Liver (tissue), 8 donors: ENCODE measurements at regions not wholly inside any gene's neighbourhood (a gene's known extent, or its start where the extent isn't known, plus 50 kb on each side); places are given as distances from the start of the nearest gene placed in this dataset.

Experiments used
- DNase-seq: peaks from one replicate; pipeline ENCODE4 v3.0.0-alpha.2; 2017; ENCODE audit warnings: low spot score
- H3K27ac ChIP-seq, 2 donors: one replicate each; pipeline ENCODE4 v1.7.0; 2013; ENCODE audit warnings: inconsistent platforms in 2 of 2, low read length in 2 of 2, control low read depth in 1 of 2, low read depth in 1 of 2, mild to moderate bottlenecking in 1 of 2
- H3K27me3 ChIP-seq, 4 donors: one replicate each; pipeline versions ENCODE4 v1.6.1 to v1.7.0; 2013; ENCODE audit warnings: low read length in 3 of 4, inconsistent platforms in 1 of 4, mild to moderate bottlenecking in 1 of 4, moderate library complexity in 1 of 4; ENCODE audit not compliant: control insufficient read depth in 4 of 4, insufficient read depth in 4 of 4
- H3K36me3 ChIP-seq, 4 donors: one replicate each; pipeline versions ENCODE4 v1.6.1 to v1.7.0; 2013; ENCODE audit warnings: low read length in 3 of 4, mild to moderate bottlenecking in 3 of 4, low read depth in 1 of 4, moderate library complexity in 1 of 4; ENCODE audit not compliant: control insufficient read depth in 4 of 4, insufficient read depth in 3 of 4
- H3K4me1 ChIP-seq, 4 donors: one replicate each; pipeline versions ENCODE4 v1.6.1 to v1.7.0; 2013; ENCODE audit warnings: low read length in 3 of 4, mild to moderate bottlenecking in 3 of 4, moderate library complexity in 1 of 4; ENCODE audit not compliant: control insufficient read depth in 4 of 4, insufficient read depth in 4 of 4
- H3K4me3 ChIP-seq, 3 donors: one replicate each; pipeline versions ENCODE4 v1.6.1 to v1.7.0; 2013; ENCODE audit warnings: low read length in 3 of 3, control low read depth in 1 of 3, low read depth in 1 of 3, mild to moderate bottlenecking in 1 of 3
- H3K9ac ChIP-seq, 2 donors: one replicate each; pipeline ENCODE4 v1.7.0; 2013; ENCODE audit warnings: low read length in 2 of 2, mild to moderate bottlenecking in 2 of 2, moderate library complexity in 2 of 2, control low read depth in 1 of 2, low read depth in 1 of 2
- H3K9me3 ChIP-seq, 4 donors: one replicate each; pipeline versions ENCODE4 v1.6.1 to v1.7.0; 2013; ENCODE audit warnings: low read length in 3 of 4; ENCODE audit not compliant: control insufficient read depth in 4 of 4
- EGR1 ChIP-seq, 2 donors: IDR thresholded peaks; 2 replicates each; pipeline ENCODE4 v1.6.1; 2016 to 2018; ENCODE audit warnings: antibody characterized with exemption in 2 of 2, low read depth in 2 of 2
- FOXA2 ChIP-seq: IDR thresholded peaks from 2 replicates; pipeline ENCODE4 v1.6.1; 2016; ENCODE audit warnings: antibody characterized with exemption
- GABPA ChIP-seq, 2 donors: IDR thresholded peaks in 1 of 2; conservative IDR thresholded peaks in 1 of 2; 2 replicates each; pipeline ENCODE4 v1.6.1; 2016; ENCODE audit warnings: antibody characterized with exemption in 2 of 2, mild to moderate bottlenecking in 1 of 2, moderate library complexity in 1 of 2
- HNF4A ChIP-seq, 2 donors: conservative IDR thresholded peaks; 2 replicates each; pipeline ENCODE4 v1.6.1; 2016; ENCODE audit warnings: antibody characterized with exemption in 2 of 2, mild to moderate bottlenecking in 2 of 2
- HNF4G ChIP-seq: IDR thresholded peaks from 2 replicates; pipeline ENCODE4 v1.6.1; 2016; ENCODE audit warnings: antibody characterized with exemption
- JUND ChIP-seq, 2 donors: IDR thresholded peaks; 2 replicates each; pipeline ENCODE4 v1.6.1; 2016; ENCODE audit warnings: antibody characterized with exemption in 2 of 2
- RAD21 ChIP-seq, 2 donors: IDR thresholded peaks; 2 replicates each; pipeline ENCODE4 v1.6.1; 2016; ENCODE audit warnings: antibody characterized with exemption in 2 of 2, mild to moderate bottlenecking in 2 of 2
- REST ChIP-seq: IDR thresholded peaks from 2 replicates; pipeline ENCODE4 v1.6.1; 2016; ENCODE audit warnings: antibody characterized with exemption, mild to moderate bottlenecking
- RXRA ChIP-seq, 2 donors: IDR thresholded peaks; 2 replicates each; pipeline ENCODE4 v1.6.1; 2017 to 2018; ENCODE audit warnings: antibody characterized with exemption in 2 of 2, mild to moderate bottlenecking in 1 of 2
- TAF1 ChIP-seq: conservative IDR thresholded peaks from 2 replicates; pipeline ENCODE4 v1.6.1; 2016; ENCODE audit warnings: antibody characterized with exemption, mild to moderate bottlenecking
- YY1 ChIP-seq: IDR thresholded peaks from 2 replicates; pipeline ENCODE4 v1.6.1; 2016; ENCODE audit warnings: antibody characterized with exemption, mild to moderate bottlenecking
- WGBS: extraction: QIAGEN DNeasy Blood & Tissue Kit; methylation state at CpG from one replicate; pipeline ENCODE4 v1.1.7; 2013; 5-methylcytosine and 5-hydroxymethylcytosine counted together
- TF ChIP-seq, protein P1 (sequence below): IDR thresholded peaks from 2 replicates; pipeline ENCODE4 v1.6.1; 2016; ENCODE audit warnings: antibody characterized with exemption
- TF ChIP-seq, protein P2 (sequence below): fragments of 150-350 bp; IDR thresholded peaks from 2 replicates; pipeline ENCODE4 v1.5.1; 2017; ENCODE audit warnings: improper control_type of control experiment, low read depth, low read length; ENCODE audit not compliant: missing input control
- TF ChIP-seq, protein P3 (sequence below): IDR thresholded peaks from 2 replicates; pipeline ENCODE4 v1.6.1; 2016; ENCODE audit warnings: antibody characterized with exemption
- donor health status: healthy.
- donor health status: healthy.
- donor health status: healthy.
- donor health status: healthy.
- donor health status: healthy.

- Histone ChIP-seq H3K4me1 (no peaks in the 10 kb centered on the region), H3K36me3 (no peaks in the 10 kb centered on the region), H3K4me3 (no peak overlapping the region), H3K27me3 (no peaks in the 10 kb centered on the region), H3K9me3 (no peaks in the 10 kb centered on the region), H3K9ac (no peak overlapping the region), H3K27ac (no peak overlapping the region)
- no peak for TF ChIP-seq FOXA2
- TF ChIP-seq, protein P1, sequence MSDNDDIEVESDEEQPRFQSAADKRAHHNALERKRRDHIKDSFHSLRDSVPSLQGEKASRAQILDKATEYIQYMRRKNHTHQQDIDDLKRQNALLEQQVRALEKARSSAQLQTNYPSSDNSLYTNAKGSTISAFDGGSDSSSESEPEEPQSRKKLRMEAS: no peak
- TF ChIP-seq RAD21 (IDR thresholded peaks at IDR 0.05): no peak
- TF ChIP-seq JUND (IDR thresholded peaks at IDR 0.05): no peak
- no peak for TF ChIP-seq YY1
- no peak for DNase-seq
- 65% methylated on average over 2 of the region's 2 CpGs for WGBS
These were observed 117.6 kb upstream of the FERD3L start for GRCh38 chr7:19262826-19263225.

GRCh38 chr7:19249281-19249680 is 104.1 kb upstream of the FERD3L start:
- H3K4me1 ChIP-seq: no peaks in the 10 kb centered on the region
- no peak overlapping the region for H3K27ac ChIP-seq
- no peaks in the 10 kb centered on the region for H3K9me3 ChIP-seq
- DNase-seq: no peak
- H3K27me3 ChIP-seq: no peaks in the 10 kb centered on the region
- no peak overlapping the region for H3K4me3 ChIP-seq
- no peak overlapping the region for H3K9ac ChIP-seq
- WGBS: 60% methylated on average over 4 of the region's 4 CpGs
- H3K36me3 ChIP-seq: no peaks in the 10 kb centered on the region
- TF ChIP-seq GABPA (IDR thresholded peaks at IDR 0.05 in 1 of 2, conservative IDR thresholded peaks at IDR 0.05 in 1 of 2) (no peak), HNF4A (conservative IDR thresholded peaks at IDR 0.05) (no peak), RXRA (IDR thresholded peaks at IDR 0.05) (no peak), TAF1 (no peak), EGR1 (IDR thresholded peaks at IDR 0.05; ENCODE audit: low read depth in 2 of 2) (no peak), RAD21 (IDR thresholded peaks at IDR 0.05) (no peak), YY1 (no peak), HNF4G (no peak), REST (no peak)
- TF ChIP-seq, protein P2, sequence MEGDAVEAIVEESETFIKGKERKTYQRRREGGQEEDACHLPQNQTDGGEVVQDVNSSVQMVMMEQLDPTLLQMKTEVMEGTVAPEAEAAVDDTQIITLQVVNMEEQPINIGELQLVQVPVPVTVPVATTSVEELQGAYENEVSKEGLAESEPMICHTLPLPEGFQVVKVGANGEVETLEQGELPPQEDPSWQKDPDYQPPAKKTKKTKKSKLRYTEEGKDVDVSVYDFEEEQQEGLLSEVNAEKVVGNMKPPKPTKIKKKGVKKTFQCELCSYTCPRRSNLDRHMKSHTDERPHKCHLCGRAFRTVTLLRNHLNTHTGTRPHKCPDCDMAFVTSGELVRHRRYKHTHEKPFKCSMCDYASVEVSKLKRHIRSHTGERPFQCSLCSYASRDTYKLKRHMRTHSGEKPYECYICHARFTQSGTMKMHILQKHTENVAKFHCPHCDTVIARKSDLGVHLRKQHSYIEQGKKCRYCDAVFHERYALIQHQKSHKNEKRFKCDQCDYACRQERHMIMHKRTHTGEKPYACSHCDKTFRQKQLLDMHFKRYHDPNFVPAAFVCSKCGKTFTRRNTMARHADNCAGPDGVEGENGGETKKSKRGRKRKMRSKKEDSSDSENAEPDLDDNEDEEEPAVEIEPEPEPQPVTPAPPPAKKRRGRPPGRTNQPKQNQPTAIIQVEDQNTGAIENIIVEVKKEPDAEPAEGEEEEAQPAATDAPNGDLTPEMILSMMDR: no peak
- TF ChIP-seq, protein P1: no peak

DNA sequence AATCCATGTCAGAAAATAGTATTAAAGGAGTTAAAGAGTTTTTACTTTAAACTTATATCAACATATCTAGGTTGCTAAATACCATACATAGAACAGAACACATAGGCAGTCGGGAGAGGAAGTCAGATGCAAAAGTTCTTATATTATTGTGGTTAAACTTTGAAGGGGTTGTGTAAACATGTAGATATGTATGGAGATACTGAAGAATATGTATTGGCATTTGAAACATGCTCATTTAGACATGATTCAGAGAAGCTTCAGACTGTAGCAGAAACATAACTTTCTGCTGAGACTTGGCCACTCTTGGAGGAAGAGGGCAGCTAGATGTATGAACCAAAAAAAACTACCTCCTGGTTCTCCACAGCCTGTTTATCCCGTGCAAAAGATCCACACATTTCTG is 103.5 kb upstream of the FERD3L start:
- H3K9ac ChIP-seq: no peak overlapping the region
- no peaks in the 10 kb centered on the region for H3K9me3 ChIP-seq
- no peaks in the 10 kb centered on the region for H3K4me1 ChIP-seq
- H3K36me3 ChIP-seq: no peaks in the 10 kb centered on the region
- no peak for DNase-seq
- H3K27me3 ChIP-seq: no peaks in the 10 kb centered on the region
- H3K4me3 ChIP-seq: no peak overlapping the region
- TF ChIP-seq, protein P3, sequence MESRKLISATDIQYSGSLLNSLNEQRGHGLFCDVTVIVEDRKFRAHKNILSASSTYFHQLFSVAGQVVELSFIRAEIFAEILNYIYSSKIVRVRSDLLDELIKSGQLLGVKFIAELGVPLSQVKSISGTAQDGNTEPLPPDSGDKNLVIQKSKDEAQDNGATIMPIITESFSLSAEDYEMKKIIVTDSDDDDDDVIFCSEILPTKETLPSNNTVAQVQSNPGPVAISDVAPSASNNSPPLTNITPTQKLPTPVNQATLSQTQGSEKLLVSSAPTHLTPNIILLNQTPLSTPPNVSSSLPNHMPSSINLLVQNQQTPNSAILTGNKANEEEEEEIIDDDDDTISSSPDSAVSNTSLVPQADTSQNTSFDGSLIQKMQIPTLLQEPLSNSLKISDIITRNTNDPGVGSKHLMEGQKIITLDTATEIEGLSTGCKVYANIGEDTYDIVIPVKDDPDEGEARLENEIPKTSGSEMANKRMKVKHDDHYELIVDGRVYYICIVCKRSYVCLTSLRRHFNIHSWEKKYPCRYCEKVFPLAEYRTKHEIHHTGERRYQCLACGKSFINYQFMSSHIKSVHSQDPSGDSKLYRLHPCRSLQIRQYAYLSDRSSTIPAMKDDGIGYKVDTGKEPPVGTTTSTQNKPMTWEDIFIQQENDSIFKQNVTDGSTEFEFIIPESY: no peak
- no peak for TF ChIP-seq HNF4A (conservative IDR thresholded peaks at IDR 0.05)
- WGBS: 42% methylated on average over 2 of the region's 2 CpGs
- no peak overlapping the region for H3K27ac ChIP-seq
